NCI-H524 treated with DMSO at 0.1 percent for 48 hours (cell line): ENCODE measurements at regions not wholly inside any gene's neighbourhood (a gene's known extent, or its start where the extent isn't known, plus 50 kb on each side); places are given as distances from the start of the nearest gene placed in this dataset.
"Not testable (repeated sequence)": the region's sequence is repeated elsewhere in the genome, so short reads cannot be mapped to it uniquely, and the experiment has no call there.

ENCODE experiments used
- DNase-seq: peaks from one replicate; lab custom pipeline; 2025; lab: John Stamatoyannopoulos, UW

DNA sequence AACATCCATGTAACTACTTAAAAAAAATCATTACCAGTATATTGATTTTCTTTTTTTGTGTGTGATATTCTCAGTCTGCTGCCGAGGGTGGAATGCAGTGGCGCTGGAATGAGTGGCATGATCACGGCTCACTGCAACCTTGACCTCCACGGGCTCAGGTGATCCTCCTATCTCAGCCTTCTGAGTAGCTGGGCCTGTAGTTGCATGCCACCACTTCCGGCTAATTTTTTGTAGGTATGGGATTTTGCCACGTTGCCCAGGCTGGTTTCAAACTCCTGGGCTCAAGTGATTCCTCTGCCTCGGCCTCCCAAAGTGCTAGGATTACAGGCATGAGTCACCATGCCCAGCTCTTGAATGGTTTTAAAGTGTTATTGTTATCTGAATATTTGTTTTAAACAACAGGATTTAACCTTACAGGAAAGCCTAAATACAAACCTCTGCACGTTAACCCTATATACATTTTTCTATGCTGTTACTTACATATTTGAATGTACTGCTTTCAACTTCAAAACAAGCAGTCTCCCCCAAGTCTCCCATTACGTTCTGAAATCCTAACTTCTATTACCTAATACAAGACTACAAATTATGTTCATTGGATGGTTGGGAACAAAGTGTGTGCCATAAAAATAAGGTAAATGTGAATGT lies 61.7 kb downstream of the KPNA2 start:
- DNase-seq = no peak

DNA sequence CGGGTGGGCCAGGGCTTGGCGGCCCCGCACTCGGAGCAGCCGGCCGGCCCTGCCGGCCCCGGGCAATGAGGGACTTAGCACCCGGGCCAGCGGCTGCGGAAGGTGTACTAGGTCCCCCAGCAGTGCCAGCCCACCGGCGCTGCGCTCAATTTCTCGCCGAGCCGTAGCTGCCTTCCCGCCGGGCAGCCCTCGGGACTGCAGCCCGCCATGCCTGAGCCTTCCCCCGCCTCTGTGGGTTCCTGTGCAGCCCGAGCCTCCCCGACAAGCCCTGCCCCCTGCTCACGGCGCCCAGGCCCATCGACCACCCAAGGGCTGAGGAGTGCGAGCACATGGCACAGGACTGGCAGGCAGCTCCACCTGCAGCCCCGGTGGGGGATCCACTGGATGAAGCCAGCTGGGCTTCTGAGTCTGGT lies 63.8 kb downstream of the KPNA2 start:
- DNase-seq = not testable (repeated sequence)

DNA sequence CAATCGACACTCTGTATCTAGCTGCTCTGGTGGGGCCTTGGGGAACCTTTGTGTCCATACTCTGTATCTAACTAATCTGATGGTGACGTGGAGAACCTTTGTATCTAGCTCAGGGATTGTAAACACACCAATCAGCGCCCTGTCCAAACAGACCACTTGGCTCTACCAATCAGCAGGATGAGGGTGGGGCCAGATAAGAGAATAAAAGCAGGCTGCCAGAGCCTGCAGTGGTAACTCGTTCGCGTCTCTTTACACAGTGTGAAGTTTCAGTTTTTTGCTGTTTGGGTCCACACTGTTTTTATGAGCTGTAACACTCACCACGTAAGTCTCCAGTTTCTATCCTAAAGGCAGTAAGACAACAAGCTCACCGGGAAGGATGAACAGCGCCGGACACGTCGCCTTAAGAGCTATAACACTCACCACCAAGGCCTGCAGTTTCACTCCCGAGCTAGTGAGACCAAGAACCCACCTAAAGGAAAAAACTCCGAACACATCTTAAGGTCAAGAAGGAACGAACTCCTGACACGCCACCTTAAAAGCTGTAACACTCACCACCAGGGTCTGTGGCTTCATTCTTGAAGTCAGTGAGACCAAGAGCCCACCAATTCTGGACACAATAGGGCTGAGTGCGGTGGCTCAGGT lies 64.6 kb downstream of the KPNA2 start:
- no peak for DNase-seq

DNA sequence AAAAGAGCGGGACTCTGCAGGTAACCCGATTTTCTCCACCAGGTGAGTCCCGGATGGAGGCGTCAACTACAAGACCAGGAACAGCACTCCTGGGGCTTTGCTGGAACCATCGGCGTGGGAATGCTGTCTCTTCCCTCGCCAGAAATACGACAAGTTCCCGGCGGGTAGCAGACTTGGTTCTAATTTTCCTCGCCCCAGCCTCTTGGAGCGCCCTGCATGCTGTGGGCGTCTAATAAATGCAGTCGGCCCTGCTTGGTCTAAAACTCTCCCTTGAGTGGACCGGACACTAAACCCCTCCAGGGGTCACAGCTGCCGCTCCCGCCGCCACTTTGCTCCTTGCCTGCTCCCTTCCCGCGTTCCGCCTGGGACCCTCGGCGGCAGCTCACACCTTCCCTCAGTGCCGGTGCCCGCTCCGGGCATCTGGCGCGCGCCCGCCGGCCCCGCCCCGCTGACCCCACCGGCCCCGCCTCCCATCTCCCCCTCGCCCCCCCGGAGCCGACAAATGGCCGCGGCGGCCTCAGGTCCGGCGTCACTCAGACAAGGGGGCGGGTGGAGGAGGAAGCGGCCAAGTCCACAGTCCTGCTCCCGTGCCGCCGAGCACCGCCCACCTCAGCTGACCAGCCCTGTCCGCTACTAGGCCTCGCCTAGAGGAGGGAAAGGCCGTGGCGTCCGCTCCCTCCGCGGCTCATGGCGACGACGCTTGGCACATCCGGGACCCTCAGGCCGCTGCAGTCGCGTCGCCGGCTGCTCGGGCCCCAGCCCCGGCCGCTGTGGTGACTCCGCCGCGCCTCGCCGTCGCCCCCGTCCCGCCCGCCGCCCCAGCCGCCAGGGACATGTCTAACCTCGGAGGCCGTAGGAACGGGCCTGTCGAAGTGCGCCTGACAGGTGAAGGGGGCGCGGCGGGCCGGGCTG lies 65.8 kb downstream of the KPNA2 start:
- peak; percentile 60 for DNase-seq

DNA sequence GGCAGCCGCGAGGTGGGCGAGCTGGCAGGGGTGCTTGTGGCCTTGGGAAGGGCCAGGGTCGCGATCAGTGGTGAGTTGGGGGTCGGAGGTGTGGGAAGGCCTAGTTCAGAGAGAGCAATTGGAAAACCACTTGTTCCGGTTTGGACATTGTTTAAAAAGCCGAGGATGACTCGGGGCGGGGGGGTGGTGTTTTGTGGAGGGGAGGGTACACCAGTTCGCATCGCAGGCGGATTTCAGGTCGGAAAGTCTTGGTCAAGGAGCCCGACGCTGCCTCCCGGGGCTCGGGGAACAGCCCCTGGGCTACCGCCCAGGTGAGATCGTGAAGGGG lies 66.4 kb downstream of the KPNA2 start:
- DNase-seq = no peak

DNA sequence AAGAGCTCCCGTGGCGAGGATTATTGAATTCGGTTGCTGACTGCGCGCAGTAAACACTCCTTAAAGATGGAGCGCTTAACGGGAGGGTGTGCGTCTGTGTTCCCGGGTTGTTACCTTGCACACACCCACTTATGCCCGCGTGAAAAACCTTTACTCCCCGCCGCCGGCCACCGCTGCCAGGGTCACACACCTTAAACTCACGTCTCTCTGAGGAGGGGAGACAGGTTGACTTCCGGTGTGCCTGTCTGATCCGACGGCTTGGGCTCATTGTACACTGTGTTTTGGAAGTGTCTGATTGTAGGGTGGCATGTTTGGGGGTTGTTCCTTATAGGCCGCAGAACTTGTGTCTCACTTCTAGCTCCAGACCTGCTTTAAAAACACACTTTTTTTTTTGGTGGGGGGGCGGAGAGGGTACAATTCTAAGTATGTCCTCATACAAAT lies 66.8 kb downstream of the KPNA2 start:
- no peak for DNase-seq

DNA sequence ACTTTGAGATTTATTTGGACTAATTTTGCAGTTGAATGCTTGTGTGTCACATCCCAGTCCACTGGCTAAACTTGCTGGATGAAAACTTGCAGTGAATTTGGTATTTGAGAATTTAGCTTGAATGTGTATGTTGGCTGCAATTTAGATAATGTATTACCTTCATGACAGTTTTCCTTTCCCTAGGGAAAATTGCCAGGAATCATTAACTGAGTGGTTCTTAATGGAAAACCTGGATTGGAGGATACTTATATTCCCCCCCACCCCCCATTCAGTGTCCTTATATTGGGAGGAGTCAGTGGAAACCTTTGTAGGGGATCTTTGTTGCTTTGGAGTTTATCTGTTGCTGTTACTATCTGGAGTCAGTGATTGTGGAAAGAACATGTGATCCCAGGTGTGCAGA lies 67.6 kb downstream of the KPNA2 start:
- DNase-seq = no peak

DNA sequence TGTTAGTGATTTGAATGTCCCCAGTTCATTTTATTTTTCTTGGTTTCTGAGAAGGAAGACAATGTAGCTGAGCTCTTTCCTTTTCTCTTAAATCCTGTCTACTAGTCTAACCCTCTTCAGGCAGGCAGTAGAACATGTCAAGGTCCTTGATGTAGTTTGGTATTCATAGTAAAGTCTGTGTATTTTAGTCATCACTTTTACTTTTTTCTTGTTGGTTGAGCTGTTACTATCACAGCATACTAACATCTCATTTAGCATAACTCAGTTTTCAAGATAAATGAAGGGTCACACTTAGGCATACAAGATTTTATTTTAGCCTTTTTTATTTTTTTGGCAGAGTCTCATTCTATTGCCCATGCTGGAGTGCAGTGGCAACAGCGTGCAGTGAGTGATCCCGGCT lies 70.5 kb downstream of the KPNA2 start:
- DNase-seq = no peak

DNA sequence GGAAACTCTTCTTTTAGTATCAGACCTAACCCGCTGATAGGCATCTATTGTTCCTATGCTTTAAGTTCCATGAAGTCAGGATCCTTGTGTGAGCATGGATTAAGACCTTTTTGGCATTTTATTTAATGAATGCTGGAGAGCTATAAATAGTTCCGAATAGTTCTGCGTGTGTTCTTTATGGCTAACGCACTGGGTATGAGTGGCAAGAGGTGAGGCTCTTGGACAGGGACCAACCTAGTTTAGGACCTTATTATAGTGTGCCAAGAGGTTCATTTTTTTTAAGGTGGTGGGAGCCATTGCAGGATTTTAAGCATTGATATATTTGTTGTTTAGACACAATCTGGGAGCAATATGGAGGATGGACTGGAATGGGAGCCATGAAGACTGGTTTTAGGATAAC lies 71.8 kb downstream of the KPNA2 start:
- no peak for DNase-seq

DNA sequence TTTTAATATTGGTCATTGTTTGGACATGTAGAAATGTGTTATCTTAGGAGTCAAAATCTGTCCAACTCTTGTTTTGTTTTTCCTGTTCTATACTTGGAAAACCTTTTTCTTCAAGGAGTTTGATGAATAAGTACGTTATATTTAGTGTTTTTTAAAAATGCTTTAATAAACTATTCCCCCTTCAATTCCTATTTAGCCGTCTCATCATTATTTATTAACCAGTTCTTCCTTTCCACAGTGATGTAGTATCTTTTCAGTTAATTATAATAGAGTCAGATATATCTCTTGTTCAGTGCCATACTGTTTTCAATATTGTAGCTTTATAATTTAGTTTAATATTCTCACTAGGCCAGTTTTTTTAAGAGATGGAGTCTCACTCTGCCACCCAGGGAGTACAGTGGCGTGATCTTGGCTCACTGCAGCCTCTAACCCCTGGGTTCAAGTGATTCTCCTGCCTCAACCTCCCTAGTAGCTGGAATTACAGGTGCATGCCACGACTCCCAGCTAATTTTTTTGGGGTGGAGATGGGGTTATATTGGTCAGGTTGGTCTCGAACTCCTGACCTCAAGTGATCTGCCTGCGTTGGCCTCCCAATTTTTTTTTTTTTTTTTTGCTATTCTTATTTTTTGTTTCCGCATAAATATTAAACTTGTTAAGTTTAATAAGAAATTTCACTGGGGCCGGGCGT lies 72.9 kb downstream of the KPNA2 start:
- no peak for DNase-seq

DNA sequence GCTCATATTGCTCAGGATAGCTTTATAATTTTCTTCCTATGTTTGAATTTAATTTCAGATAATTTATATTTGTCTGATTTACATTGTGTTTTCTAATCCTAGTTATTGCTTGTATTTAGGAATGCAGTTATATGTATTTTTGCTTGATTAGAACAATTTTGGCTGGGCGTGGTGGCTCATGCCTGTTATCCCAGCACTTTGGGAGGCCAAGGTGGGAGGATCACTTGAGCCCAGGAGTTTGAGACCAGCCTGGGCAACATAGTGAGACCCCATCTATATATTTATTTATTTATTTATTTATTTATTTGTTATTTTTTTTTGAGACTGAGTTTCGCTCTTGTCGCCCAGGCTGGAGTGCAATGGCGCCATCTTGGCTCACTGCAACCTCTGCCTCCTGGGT lies 73.9 kb downstream of the KPNA2 start:
- not testable (repeated sequence) for DNase-seq

DNA sequence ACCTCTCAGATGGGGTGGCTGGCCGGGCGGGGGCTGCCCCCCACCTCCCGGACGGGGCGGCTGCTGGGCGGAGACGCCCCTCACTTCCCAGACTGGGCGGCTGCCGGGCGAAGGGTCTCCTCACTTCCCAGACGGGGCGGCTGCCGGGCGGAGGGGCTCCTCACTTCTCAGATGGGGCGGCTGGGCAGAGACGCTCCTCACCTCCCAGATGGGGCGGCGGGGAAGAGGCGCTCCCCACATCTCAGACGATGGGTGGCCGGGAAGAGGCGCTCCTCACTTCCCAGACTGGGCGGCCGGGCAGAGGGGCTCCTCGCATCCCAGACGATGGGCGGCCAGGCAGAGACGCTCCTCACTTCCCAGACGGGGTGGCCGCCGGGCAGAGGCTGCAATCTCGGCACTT lies 80.7 kb downstream of the KPNA2 start:
- DNase-seq = not testable (repeated sequence)

DNA sequence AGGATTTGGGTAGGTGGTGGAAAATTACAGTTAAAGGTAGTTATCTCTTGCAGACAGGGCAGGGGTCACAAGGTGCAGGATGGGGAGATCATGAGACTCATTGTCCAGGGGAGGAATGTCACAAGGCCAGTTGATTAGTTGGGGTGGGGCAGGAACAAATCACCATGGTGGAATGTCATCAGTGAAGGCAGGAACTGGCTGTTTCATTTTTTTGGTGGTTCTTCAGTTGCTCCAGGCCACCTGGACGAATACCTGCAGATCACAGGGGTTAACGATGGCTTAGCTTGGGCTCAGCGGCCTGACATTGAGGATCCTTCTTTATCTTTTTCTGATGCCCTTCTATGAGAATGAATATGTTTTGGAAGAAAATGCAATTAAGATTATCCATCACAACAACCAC lies 87.1 kb downstream of the KPNA2 start:
- DNase-seq = no peak

DNA sequence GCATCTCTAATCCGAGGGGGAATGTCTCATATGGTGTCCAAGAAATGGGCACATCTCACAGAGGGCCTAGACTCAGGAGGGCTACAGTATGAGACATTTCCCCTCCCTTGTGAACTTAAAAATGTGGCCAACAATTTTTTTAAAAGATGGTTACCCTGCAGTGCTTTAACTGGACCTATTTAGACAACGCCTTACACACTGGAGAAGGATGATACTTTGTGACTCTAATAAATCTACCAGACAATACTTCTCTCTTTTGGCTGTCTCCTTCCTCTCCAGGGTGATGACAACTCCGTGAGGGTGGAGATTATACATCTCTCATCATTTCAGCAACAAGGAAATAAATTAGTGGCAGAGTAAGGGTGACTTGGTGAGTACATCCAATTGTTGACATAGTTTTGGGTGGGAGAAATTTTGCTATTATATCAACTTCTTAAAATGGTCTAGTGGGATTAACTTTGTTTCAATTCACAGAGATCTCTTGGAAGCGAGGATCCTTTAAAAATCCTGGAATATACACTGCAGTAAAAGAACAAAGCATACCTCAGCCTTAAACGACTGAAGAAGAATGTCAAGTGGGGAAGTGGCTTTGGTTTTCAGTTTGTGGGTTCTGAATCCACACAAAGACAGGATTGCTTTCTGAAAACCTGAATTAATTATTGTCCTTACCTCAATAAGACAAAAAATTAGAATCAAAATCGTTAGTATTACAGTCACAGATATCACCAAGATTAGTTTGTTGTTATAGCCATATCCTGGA lies 89.8 kb downstream of the KPNA2 start:
- DNase-seq = no peak

DNA sequence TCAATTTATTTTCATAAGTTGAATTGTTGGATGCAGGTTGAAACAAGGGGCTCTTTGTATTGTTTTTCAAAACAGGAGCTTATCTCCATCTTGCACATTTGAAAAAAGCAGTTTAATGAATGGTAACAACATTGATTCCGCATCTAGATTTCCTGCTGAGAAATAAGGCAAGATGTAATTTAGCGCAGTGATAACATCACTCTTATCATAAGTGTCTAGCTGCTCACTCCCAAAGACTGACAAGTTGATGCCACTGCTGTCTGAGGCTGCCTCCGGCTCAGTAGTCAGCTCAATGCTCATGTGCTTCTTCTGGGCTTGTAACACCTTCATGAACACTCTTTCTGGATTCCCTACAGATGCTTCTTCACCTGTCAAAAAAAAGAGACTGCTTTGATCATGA lies 92.4 kb downstream of the KPNA2 start:
- DNase-seq = no peak

DNA sequence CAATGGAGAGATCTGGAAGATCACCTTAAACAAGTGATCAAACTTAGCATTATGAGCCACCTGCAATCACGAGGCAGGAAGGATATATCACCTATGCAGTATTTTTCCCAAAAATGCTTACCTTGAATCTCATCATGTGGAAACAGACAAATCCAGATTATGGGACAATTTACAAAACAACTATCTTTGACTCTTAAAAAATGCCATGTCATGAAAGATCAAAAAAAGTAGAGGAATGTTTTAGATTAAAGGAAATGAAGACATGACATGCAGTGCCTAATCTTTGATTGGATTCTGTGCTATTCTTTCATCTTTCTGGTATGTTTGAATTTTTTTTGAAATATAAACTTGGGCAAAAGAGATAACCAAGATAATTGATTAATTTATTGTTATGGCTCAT lies 95.9 kb downstream of the KPNA2 start:
- DNase-seq = no peak

DNA sequence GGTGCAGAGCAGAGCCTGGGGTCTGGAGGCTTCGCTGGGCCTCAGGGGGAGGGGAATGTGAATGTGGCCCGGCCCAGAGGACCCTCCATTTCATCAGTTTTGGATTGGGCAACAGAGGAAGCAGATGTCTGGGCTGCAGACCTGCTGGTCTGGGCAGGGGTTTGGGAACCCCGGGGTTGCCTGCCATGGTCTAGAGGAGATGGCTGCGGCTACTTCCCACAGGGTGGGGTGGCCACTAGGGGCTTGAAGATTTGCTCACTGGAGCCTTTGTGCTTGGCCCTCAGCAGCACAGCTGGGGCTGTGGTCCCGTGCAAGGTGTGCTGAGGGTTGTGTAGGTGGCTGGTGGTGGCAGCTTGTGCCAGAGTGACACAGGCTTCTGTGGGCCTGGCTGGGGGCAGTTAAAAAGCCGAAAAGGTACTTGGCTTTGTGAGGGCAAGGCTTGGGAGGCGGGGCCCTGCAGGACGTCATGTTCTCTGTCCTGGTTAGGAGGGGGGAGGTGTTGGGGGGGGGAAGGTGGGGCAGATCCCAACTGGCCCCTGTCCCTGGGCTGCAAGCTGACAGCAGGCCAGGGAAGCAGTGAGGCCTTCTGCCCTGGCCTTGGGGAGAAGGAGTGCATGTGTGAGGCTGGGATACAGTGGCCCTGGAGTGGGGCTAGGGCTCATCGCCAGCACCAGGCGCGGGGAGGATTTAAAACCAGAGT lies 98.0 kb downstream of the KPNA2 start:
- DNase-seq = no peak

DNA sequence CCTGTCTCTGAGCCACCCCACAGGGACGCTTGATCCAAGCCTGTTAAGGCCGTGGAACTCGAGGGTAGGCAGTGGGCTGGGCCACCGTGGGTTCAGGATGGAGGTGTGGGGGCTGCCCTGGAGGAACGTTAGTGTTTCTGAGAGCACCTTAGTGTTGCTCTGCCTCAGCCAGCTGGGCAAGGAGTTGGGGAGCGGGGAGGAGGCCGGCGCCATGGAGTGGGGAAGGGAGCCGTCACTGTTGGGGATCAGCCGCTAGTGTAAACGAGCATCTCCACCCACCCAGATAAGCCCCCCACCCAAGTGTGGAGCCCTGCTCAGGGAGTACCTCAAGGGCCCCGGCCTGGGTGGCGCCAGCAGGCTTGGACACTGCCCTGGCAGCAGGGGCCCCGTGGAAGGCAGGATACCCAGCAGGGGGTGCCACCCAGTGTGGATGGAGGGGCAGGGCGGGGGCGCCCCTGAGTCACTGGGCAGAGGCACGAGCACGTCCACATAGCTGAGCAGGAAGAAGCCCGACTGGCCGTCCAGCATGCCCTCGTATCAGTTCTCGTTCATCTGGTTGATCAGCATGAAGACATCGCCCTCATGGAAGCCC lies 98.6 kb downstream of the KPNA2 start:
- no peak for DNase-seq

DNA sequence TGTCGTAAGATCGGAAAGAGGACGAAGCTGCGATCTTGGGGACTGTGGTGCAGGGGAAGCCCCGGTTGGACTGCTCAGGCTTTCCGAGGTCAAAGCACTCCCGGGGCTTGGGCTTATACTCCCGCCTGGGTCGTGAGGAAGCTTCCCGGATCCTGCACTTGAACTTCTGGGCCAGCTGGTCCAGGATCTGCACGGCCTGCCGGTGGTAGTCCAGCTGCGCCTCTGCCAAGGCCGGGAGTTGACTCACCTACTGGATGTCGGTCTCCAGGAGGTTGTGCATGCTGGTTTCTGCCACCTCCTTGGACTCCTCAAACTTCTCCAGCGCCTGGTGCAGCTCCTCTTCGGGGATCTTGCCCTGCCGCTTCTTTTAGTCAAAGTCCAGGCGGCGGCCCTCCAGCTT lies 99.2 kb downstream of the KPNA2 start:
- DNase-seq = no peak

DNA sequence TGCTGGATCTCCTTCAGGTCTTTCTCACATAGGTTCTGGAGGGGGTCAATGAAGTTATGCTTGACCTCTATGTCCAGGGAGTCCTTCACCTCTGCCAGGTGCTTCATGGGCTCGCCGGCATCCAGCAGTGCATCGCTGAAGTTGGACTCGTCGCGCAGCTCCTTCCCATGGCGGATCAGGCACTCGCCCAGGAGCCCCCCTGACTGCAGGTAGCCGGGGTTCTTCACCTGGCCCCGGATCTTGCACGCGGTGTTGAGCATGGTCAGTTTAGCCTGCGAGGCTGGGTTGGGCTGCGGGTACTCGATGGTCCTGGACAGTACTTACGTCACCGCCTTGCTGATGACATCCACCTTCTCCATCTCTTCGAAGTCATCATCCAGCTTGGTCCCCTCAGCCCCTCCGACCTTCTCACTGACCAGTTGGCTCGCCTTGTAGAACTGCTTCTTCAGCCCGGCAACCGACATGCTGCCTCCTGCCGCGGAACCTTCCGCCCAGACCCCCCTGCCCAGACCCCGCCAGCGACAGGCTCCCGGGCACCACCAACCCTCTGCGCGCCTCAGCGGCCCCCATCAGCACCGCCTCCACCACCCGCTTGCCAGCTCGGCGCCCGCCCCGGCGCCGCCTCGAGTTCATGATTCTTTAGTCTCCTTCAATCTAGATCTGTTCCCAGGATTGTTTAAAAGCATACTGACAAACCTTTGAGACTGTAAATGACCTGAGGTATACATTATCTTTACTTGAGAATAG lies 99.8 kb downstream of the KPNA2 start:
- no peak for DNase-seq
